ENCODE measurements at regions not wholly inside any gene's neighbourhood (a gene's known extent, or its start where the extent isn't known, plus 50 kb on each side); places are given as distances from the start of the nearest gene placed in this dataset.

- TF ChIP-seq CTCF (IDR thresholded peaks at IDR 0.05; ENCODE audit: insufficient read depth, low read length): no peak
- TF ChIP-seq POLR2AphosphoS5 (IDR thresholded peaks at IDR 0.05; ENCODE audit: low read depth): no peak
- TF ChIP-seq SPI1 (IDR thresholded peaks at IDR 0.05; ENCODE audit: borderline replicate concordance, low read depth): no peak
Measured at GRCh38 chr3:176714034-176714433, 483.2 kb downstream of the TBL1XR1 start.
